SK-N-MC (cell line): ENCODE measurements at regions not wholly inside any gene's neighbourhood (a gene's known extent, or its start where the extent isn't known, plus 50 kb on each side); places are given as distances from the start of the nearest gene placed in this dataset.

Experiments
- EZH2 ChIP-seq: fragments of 200-600 bp; sonication (generic); IDR thresholded peaks from one replicate; pipeline ENCODE4 v1.6.1; 2017; ENCODE audit warnings: antibody characterized with exemption
- FOXP2 ChIP-seq: optimal IDR thresholded peaks from 2 replicates; pipeline ENCODE3; 2011; ENCODE audit warnings: mild to moderate bottlenecking, moderate library complexity; ENCODE audit not compliant: insufficient read depth; ENCODE audit errors: extremely low read length, control extremely low read depth
- POLR2AphosphoS5 ChIP-seq: IDR thresholded peaks from 2 replicates; pipeline ENCODE4 v1.6.1; 2012; ENCODE audit warnings: mild to moderate bottlenecking, low read depth, low read length, borderline replicate concordance

DNA sequence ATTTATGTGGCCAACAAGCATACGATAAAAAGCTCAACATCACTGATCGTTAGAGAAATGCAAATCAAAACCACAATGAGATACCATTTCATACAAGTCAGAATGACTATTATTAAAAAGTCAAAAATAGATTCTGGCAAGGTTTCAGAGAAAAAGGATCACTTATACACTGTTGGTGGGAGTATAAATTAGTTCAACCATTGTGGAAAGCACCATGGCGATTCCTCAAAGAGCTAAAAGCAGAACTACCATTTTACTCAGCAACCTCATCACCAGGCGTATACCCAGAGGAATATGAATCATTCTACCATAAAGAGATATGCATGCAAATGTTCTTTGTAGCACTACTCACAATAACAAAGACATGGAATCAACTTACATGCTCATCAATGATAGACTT, 478.7 kb upstream of the GALNTL6 start:
- TF ChIP-seq EZH2 (no peak), POLR2AphosphoS5 (no peak), FOXP2 (no peak)
